HG03439 (cell line): ENCODE measurements at regions not wholly inside any gene's neighbourhood (a gene's known extent, or its start where the extent isn't known, plus 50 kb on each side); places are given as distances from the start of the nearest gene placed in this dataset.

Experiments
- ATAC-seq: cut with Tn5 transposase; IDR thresholded peaks from one replicate; pipeline ENCODE4 v1.9.1; 2021; ENCODE audit warnings: mild to moderate bottlenecking, moderate library complexity; ENCODE audit not compliant: unreplicated experiment

DNA sequence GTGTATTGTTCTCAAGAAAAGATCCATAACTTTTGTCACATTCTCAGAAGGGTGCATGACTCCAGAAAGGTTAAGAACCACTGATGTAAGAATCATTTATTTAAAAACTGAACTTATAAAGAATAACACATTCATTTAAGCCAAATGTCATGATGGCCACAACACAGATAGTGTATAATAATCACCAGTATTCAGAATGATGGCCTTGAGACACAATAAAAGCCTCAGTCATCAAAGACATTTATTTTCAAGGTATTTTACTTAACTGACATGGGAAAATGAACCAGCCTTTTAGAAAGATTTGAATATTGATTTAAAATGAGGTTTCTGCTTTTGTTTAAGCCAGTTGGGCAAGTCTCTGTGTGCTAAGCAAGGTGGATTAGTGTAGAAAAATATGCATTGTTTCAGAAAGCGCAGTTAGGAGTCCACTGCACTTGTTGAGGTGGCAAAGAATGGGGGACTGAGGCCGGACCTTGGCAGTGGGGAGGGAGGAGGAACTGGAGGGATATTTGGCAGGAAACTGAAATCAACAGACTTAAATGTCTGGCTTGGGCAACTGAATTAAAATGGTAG, 371.9 kb upstream of the ESRRG start:
- ATAC-seq: no peak

- ATAC-seq: no peak
Measured at GRCh38 chr1:217091561-217091960, 368.3 kb upstream of the ESRRG start.

DNA sequence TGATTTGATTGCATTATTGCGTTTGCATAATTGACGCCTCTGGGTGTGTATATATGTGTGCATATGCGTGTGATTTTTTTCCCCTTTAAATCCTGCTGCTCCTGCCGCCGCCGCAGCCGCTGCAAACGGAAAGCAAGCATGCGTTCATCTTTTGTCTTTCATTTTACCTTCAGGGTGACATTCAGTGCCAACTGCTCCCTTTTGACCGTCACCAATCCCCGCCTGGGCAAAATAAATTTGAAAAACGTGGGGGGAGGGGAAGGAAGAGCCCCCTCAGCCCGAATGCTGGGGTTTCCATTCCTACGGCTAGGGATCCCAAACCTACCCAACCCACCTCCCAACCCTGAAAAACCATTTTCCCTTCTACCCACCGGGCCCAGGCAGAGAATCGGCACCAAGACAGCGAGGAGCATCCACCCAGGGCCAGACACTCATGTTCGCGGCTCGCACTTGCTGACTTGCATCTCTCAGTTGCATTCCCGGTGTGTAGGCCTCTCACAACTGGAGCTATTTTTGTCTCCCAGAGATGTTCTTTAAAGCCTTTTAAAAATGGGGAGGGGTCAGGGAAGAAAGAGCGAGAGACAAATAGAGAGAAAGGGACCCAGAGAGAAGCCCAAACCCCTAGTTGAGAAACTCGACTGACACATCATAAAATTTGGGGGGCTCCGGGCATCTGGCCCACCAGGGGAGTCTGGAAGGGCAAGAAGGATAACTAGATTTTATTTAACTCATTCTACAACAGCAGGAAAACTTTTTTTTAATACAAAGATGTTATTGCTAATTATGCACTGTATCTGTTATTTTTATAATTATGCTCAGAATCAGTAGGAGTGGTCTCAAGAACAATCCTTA, 367.1 kb upstream of the ESRRG start:
- ATAC-seq: no peak

- no peak for ATAC-seq
Measured at GRCh38 chr1:217089361-217090014, 366.3 kb upstream of the ESRRG start.

DNA sequence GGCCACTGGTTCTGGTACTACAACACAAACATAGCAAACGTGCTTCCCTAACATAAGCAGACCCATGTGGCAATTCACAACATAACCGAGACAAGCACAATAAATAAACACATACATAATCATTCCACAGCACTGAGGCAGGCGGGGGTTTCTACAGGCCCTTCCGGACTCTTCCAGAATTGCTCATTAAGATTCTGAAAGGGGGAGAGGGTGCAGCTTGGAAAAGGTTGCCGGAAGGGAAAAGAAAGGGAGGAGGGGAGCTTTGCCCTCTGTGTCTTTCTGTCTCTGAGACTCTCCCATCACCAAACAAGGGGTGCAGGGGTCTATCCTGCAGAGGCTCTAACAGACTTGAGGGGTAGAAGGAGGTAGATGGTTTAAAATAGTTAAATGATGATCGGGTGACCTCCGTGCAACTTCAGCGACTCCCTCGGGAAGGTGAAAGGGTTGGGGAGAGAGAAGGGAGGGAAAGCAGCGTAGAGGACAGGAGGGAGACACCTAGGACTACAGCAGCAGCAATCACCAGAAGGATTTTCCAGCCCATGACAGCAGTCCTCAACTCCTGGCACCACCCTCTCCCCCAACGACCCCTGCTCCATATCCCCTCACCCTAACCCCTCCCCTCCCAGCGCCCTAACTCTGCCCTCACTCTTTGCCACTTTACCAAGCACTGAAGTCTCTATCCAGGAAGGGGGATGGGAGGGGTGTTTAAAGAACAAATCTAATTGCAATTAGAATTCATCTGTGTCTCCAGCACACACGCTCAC, 365.5 kb upstream of the ESRRG start:
- ATAC-seq: no peak

DNA sequence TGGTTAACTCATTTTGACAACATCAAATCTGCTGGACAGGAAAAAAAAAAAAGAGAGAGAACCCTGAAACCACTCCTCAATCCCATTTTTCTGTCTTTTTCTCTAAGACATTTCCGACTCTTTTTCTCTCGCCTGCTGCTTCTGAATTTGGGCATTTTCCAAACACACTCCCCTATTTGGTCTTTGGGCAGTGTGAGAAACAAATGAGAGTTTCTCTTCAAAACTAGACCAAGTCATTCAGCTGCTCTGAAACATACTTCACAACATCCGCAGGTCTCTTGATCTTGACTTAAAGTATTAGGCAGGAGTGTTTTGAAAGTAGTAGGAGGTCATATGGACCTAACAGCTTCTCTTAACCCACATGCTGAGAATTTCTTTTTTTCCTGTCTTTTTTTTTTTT, 364.8 kb upstream of the ESRRG start:
- no peak for ATAC-seq

GRCh38 chr1:217079584-217079983, 356.4 kb upstream of the ESRRG start:
- ATAC-seq: no peak

- ATAC-seq: no peak
Measured at GRCh38 chr1:217078959-217079358, 355.7 kb upstream of the ESRRG start.

DNA sequence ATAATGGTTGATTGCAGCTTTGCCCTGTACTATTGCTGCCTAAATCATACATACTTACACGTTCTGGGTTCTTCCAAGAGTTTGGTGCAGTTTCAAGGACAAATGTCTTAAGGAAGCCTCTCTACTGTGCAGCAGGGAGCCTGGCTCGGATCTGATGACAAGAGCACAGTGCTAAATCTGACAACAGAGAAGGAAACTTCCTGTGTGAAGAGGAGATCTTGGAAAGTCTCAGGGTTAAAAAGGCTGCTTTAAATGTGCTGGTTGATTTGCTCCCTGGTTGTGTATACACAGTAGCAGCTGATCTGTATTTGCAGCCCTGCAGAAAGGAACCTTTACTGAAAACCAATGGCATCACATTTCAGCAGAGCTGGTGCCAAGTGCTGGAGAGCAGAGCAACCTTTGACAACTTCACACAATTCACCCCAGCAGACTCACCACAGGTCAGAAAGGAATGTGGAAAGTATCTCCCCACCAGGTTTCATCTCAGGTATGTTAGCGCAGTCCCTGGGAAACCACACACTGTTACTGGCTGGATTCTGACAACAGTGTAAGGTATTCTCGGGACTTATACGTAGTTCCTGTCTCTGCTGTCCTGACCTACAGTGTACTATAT, 355.0 kb upstream of the ESRRG start:
- ATAC-seq: no peak

DNA sequence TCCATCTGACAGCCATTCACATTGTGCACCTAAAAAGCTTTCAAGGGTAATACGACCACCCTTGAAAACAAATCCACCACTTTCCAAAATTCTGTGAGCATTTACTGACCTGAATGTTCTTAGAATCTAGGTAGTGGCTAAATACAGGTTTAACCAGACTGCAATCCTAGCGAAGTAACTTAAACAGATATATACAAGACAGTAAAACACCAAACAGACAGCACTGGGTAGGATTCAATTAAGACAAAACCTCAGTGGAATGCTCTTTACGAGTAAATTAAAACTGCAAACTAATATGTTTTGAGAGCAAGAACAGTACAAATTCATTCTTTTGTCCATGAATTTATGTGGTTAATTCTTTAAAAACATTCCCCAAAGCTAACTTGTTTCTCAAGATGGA, 354.2 kb upstream of the ESRRG start:
- no peak for ATAC-seq

DNA sequence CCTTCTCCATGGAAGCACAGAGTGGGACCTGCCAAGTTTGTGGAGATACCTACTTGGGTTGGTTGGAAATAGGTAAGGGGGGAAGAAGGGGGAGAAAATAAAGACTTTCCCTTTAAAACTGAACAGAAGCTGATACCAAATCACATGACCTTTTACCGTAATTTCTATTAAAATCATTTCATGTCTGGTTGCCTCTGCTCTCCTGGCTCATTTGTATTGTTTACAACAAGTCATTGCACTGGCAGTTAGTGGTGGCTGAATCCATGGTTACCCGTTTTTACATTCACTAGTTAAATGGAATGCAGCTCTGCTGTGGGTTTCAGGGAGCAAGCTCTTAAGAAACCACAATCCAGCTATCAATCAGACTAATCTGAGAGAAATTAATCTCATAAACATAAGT, 353.7 kb upstream of the ESRRG start:
- no peak for ATAC-seq

DNA sequence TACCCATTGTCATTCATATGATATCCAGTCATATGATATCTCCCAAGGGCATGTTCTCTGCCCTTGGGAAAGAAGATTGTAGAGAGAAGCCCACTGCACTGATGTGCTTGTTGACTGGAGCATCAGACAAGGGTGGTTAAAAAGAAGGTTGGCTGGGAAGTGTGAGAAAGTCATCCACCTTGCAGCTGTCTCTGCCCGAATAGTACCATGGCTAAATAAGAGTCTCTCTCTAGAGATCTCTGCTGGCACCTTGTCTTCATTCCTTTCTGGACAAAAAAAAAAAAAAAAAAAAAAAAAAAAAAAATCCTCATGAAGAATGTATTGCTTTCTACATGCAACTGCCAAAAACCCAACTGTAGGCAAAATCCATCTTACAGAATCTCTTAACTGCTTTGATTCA, 349.7 kb upstream of the ESRRG start:
- no peak for ATAC-seq

GRCh38 chr1:217067642-217068041, 344.4 kb upstream of the ESRRG start:
- no peak for ATAC-seq

DNA sequence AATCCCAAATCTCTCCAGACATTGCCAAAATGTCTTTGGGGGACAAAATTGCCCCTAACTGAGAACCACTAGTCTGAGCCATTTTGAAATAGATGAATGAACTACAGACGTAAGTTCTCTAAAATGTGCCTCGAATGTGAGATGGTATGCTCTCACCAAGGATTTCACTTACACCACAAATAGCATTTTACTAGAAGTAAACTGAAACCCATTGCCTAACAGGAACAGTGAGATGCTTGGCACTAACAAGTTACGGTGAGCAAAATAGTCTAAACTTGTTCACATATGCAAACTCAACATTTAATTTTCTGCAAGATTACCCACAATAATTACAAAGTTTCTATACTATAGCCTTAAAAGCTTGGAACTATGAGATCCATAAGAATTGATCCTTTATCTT, 343.6 kb upstream of the ESRRG start:
- ATAC-seq: no peak

DNA sequence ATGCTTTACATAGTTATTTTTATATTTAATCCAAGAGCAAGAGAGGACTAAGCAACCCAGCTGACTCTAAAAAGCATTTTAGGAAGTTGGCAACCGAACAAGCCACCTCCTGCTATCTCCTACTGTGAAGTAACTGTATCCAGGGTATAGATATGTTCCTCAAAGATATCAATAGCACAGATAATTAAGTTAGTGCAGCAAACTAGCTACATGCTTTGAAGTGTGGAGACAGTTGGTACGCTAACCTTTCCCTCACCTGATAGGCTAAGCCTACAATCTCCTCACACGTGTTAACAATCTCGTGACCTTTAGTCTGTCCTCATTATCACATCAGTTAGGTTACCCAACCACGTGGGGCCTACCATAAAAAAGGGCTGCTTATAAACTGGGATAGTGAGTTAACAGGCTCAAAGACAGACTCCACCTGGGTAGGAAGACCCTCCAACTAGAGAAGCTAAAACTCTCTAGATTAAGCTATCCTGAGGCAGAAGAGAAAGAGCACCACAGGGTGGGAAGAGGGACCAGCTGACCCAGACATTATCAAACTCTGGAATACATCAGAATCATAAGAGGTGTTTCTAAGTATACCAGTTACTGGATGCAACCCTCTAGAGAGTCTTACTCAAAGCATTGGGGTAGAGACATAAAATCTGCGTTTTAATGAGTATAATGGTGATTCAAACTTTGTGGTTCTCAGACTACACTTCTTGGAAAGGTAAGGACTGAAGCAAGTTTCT, 340.1 kb upstream of the ESRRG start:
- no peak for ATAC-seq

GRCh38 chr1:217062586-217062985, 339.4 kb upstream of the ESRRG start:
- ATAC-seq: no peak

GRCh38 chr1:217059401-217059800, 336.2 kb upstream of the ESRRG start:
- ATAC-seq: no peak

- no peak for ATAC-seq
Measured at GRCh38 chr1:217053676-217054075, 330.4 kb upstream of the ESRRG start.

- no peak for ATAC-seq
Measured at GRCh38 chr1:217052626-217053025, 329.4 kb upstream of the ESRRG start.

DNA sequence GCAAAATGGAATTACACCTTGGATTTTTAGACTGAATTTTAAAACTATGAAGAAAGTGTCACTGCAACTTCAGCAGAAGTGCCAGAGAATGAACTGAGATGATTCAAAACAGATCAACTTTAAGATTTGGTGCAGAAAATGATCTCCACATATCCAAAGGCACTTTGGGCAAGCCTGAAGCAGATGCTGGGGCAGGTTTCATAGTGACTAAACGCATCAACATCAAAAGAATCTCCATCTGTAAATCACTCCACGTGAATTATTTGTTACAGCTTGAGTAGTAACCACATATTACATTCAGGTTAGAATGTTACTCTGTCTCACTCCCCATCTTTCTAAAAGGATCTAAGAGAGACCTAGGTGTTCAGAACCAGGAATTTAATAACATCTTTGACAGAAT, 329.0 kb upstream of the ESRRG start:
- ATAC-seq: no peak
